GM12878 (cell line): ENCODE measurements at regions not wholly inside any gene's neighbourhood (a gene's known extent, or its start where the extent isn't known, plus 50 kb on each side); places are given as distances from the start of the nearest gene placed in this dataset.

ENCODE experiments used
- ATAC-seq: fragments of 200-7000 bp; cut with Tn5 transposase; 3 replicates; pipeline ENCODE4 v1.9.1; 2020; ENCODE audit warnings: mild to moderate bottlenecking, moderate library complexity
- BruUV-seq: library from RNA; stranded (reverse); fragments of 400-500 nt; replicated peaks from 2 replicates; lab custom pipeline; 2021; lab: Mats Ljungman, UMichigan
- CTCF ChIA-PET: fragments of 300-600 bp; sonication (Branson Sonifier 250); formaldehyde crosslinking; extraction: SDS; loops from one replicate; lab custom pipeline; 2021; ENCODE audit warnings: inconsistent platforms; lab: Yijun Ruan, JAX
- POLR2A ChIA-PET: fragments of 350-600 bp; formaldehyde crosslinking; extraction: SDS; loops from one replicate; lab custom pipeline; 2021; ENCODE audit warnings: inconsistent platforms; lab: Charles Lee
- RAD21 ChIA-PET: fragments of 300-600 bp; sonication (Branson Sonifier 250); formaldehyde crosslinking; loops from one replicate; lab custom pipeline; 2023; ENCODE audit warnings: antibody characterized with exemption; ENCODE audit not compliant: unreplicated experiment; lab: Charles Lee
- SMC1A ChIA-PET: fragments of 300-600 bp; sonication (Branson Sonifier 250); formaldehyde crosslinking; loops from one replicate; lab custom pipeline; 2023; ENCODE audit not compliant: unreplicated experiment, uncharacterized antibody; lab: Charles Lee
- DNase-seq: peaks from one replicate; pipeline ENCODE4 v3.0.0-alpha.2; 2011; ENCODE audit warnings: low read depth, low spot score
- FAIRE-seq: peaks from 3 replicates; lab custom pipeline; 2011; peaks lifted over from hg19 to GRCh38; lab: Jason Lieb, UNC
- H2AFZ ChIP-seq: 2 replicates; pipeline ENCODE4 v1.6.0; 2011; ENCODE audit warnings: low read depth, low read length, control low read depth; ENCODE audit not compliant: control insufficient read depth
- H3K27ac ChIP-seq: 2 replicates; pipeline ENCODE4 v1.5.1; 2011; ENCODE audit warnings: control low read depth; ENCODE audit not compliant: control insufficient read depth, insufficient read depth
- H3K27me3 ChIP-seq, 2 experiments: replicated peaks in 1 of 2; 2 replicates each; pipeline versions ENCODE4 v1.6.0 to v1.6.1; 2011; ENCODE audit warnings: low read length in 1 of 2; ENCODE audit not compliant: control insufficient read depth in 2 of 2, insufficient read depth in 2 of 2
- H3K36me3 ChIP-seq, 2 experiments: 2 replicates each; pipeline ENCODE4 v1.5.1; 2011; ENCODE audit warnings: low read length in 1 of 2; ENCODE audit not compliant: control insufficient read depth in 2 of 2, insufficient read depth in 2 of 2
- H3K4me1 ChIP-seq: 2 replicates; pipeline ENCODE4 v1.6.1; 2011; ENCODE audit warnings: mild to moderate bottlenecking, low read length, moderate library complexity, mixed read lengths; ENCODE audit not compliant: control insufficient read depth, insufficient read depth
- H3K4me2 ChIP-seq: 2 replicates; pipeline ENCODE4 v1.6.0; 2011; ENCODE audit warnings: control low read depth; ENCODE audit not compliant: control insufficient read depth, insufficient read depth
- H3K4me3 ChIP-seq: fragments of 200-600 bp; sonication (generic); 2 replicates; pipeline ENCODE4 v1.5.1; 2016
- H3K79me2 ChIP-seq: 2 replicates; pipeline ENCODE4 v1.6.0; 2011; ENCODE audit warnings: low read length; ENCODE audit not compliant: control insufficient read depth, insufficient read depth
- H3K9ac ChIP-seq: 2 replicates; pipeline ENCODE4 v1.8.0; 2011; ENCODE audit warnings: low read length, control low read depth, mixed read lengths; ENCODE audit not compliant: control insufficient read depth, insufficient read depth
- H3K9me3 ChIP-seq: replicated peaks from 3 replicates; pipeline ENCODE4 v1.5.1; 2011; ENCODE audit warnings: mild to moderate bottlenecking, low read length; ENCODE audit not compliant: control insufficient read depth, insufficient read depth
- H4K20me1 ChIP-seq: 2 replicates; pipeline ENCODE4 v1.6.0; 2011; ENCODE audit not compliant: control insufficient read depth, insufficient read depth
- ASH2L ChIP-seq: fragments of 300-600, 200-600 bp; sonication (generic); IDR thresholded peaks from 2 replicates; pipeline ENCODE4 v1.6.1; 2017; ENCODE audit warnings: low read depth, mild to moderate bottlenecking, borderline replicate concordance
- CHD4 ChIP-seq: fragments of 200-600 bp; sonication (generic); IDR thresholded peaks from 2 replicates; pipeline ENCODE4 v1.6.1; 2016; ENCODE audit warnings: mild to moderate bottlenecking
- CREB1 ChIP-seq: IDR thresholded peaks from 2 replicates; pipeline ENCODE4 v1.6.1; 2012; ENCODE audit warnings: low read depth, mild to moderate bottlenecking, inconsistent platforms
- CREM ChIP-seq: IDR thresholded peaks from 2 replicates; pipeline ENCODE4 v1.6.1; 2014; ENCODE audit warnings: antibody characterized with exemption, low read depth
- HCFC1 ChIP-seq: fragments of 150-350 bp; IDR thresholded peaks from 2 replicates; pipeline ENCODE4 v1.6.1; 2014; ENCODE audit warnings: low read length
- IKZF2 ChIP-seq, 2 experiments: fragments of 450-650 bp; IDR thresholded peaks; 2 replicates each; pipeline ENCODE4 v1.6.1; 2017; ENCODE audit warnings: mild to moderate bottlenecking in 2 of 2, moderate library complexity in 2 of 2
- KDM1A ChIP-seq: fragments of 200-600 bp; sonication (generic); IDR thresholded peaks from 2 replicates; pipeline ENCODE4 v1.6.1; 2016; ENCODE audit warnings: borderline replicate concordance
- POLR2AphosphoS5 ChIP-seq: IDR thresholded peaks from 2 replicates; pipeline ENCODE4 v1.6.1; 2011; ENCODE audit warnings: mild to moderate bottlenecking, low read length, inconsistent platforms
- RFX5 ChIP-seq: IDR thresholded peaks from 2 replicates; pipeline ENCODE4 v1.6.1; 2011; ENCODE audit warnings: low read depth, low read length, improper control_type of control experiment
- SMAD1 ChIP-seq: fragments of 450-650 bp; IDR thresholded peaks from 2 replicates; pipeline ENCODE4 v1.6.1; 2018; ENCODE audit warnings: mild to moderate bottlenecking, low read depth; ENCODE audit not compliant: partially characterized antibody
- TCF7 ChIP-seq: IDR thresholded peaks from 2 replicates; pipeline ENCODE4 v1.6.1; 2014; ENCODE audit warnings: antibody characterized with exemption, borderline replicate concordance
- ZZZ3 ChIP-seq: IDR thresholded peaks from 2 replicates; pipeline ENCODE4 v1.6.1; 2011; ENCODE audit warnings: low read depth; ENCODE audit not compliant: control insufficient read depth, insufficient read length
- WGBS: methylation state at CpG from one replicate; pipeline ENCODE4 v1.1.6; 2016; ENCODE audit warnings: low lambda C conversion rate; ENCODE audit not compliant: insufficient replicate concordance, insufficient coverage; ENCODE audit errors: missing lambda C conversion rate; 5-methylcytosine and 5-hydroxymethylcytosine counted together
- in situ Hi-C: fragments of 300-500 bp; cut with MboI; formaldehyde crosslinking; loops from 9 replicates; pipeline ENCODE4 v1.14.3; 2018; ENCODE audit warnings: mixed read lengths
- intact Hi-C: fragments of 100-400 bp; cut with micrococcal nuclease; formaldehyde crosslinking; loops from one replicate; pipeline ENCODE4 v1.14.2; 2022; ENCODE audit not compliant: unreplicated experiment
- TF ChIP-seq, protein P1 (sequence below): fragments of 450-650 bp; IDR thresholded peaks from 2 replicates; pipeline ENCODE4 v1.6.1; 2016; ENCODE audit warnings: mild to moderate bottlenecking

- TF ChIP-seq, protein P1, sequence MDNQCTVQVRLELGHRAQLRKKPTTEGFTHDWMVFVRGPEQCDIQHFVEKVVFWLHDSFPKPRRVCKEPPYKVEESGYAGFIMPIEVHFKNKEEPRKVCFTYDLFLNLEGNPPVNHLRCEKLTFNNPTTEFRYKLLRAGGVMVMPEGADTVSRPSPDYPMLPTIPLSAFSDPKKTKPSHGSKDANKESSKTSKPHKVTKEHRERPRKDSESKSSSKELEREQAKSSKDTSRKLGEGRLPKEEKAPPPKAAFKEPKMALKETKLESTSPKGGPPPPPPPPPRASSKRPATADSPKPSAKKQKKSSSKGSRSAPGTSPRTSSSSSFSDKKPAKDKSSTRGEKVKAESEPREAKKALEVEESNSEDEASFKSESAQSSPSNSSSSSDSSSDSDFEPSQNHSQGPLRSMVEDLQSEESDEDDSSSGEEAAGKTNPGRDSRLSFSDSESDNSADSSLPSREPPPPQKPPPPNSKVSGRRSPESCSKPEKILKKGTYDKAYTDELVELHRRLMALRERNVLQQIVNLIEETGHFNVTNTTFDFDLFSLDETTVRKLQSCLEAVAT: no peak
- TF ChIP-seq IKZF2 (IDR thresholded peaks at IDR 0.05): no peak
- TF ChIP-seq POLR2AphosphoS5: no peak
- no peak for TF ChIP-seq HCFC1
- no peak for TF ChIP-seq ZZZ3
- no peak for TF ChIP-seq TCF7
- no peak for TF ChIP-seq CREM
- TF ChIP-seq CHD4: no peak
- TF ChIP-seq CREB1: no peak
Observed at GRCh38 chr5:100186181-100186580, 349.0 kb upstream of the FAM174A start (continued).

DNA sequence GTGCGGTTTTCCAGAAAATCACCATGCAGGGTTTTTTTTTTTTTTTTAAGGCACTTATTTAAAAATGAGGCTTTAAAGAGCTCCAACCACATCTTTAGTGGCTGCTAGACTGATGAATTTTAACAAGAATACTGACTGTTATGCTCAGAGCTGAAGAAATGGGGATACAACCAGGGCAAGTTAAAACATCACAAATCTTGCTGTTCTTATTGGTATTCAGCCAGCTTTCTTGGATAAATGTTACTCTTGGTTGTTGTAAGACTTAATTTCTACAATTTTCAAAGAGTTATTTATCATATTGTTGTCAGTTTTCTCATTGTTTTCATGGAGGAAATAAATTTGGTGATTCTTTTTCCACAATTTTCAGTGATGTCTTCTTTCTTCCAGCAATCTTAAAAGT lies 352.8 kb upstream of the FAM174A start:
- Histone ChIP-seq H4K20me1 (no peaks in the 10 kb centered on the region), H3K27ac (no peak overlapping the region), H3K27me3 (no peaks in the 10 kb centered on the region), H3K9ac (no peak overlapping the region), H3K79me2 (no peaks in the 10 kb centered on the region), H3K4me2 (no peak overlapping the region), H3K36me3 (no peaks in the 10 kb centered on the region), H3K9me3 (no peaks in the 10 kb centered on the region), H2AFZ (no peak overlapping the region), H3K4me1 (no peaks in the 10 kb centered on the region), H3K4me3 (no peak overlapping the region)
- TF ChIP-seq SMAD1 (no peak), RFX5 (no peak), ASH2L (no peak), KDM1A (no peak)
- intact Hi-C loops (no loop called here), in situ Hi-C loops (no loop called here)
- ChIA-PET SMC1A (no interaction called here), POLR2A (no interaction called here), RAD21 (no interaction called here), CTCF (no interaction called here)
- FAIRE-seq: no peak
- no peak for DNase-seq
- no peak for ATAC-seq
- BruUV-seq: no TSS peak
- 71% methylated on average over 1 of the region's 1 CpG for WGBS
